NB4 (cell line): ENCODE measurements at regions not wholly inside any gene's neighbourhood (a gene's known extent, or its start where the extent isn't known, plus 50 kb on each side); places are given as distances from the start of the nearest gene placed in this dataset.

Experiments used
- DNase-seq: peaks from one replicate; pipeline ENCODE4 v3.0.0; 2010; ENCODE audit warnings: low read depth
- H3K4me3 ChIP-seq: one replicate; pipeline ENCODE4 v1.5.1; 2011; ENCODE audit warnings: mild to moderate bottlenecking, low read depth, low read length, moderate library complexity
- MYC ChIP-seq: IDR thresholded peaks from 2 replicates; pipeline ENCODE4 v1.6.1; 2011; ENCODE audit warnings: low read depth, low read length
- POLR2A ChIP-seq: IDR thresholded peaks from 2 replicates; pipeline ENCODE4 v1.6.1; 2011; ENCODE audit warnings: mild to moderate bottlenecking; ENCODE audit not compliant: insufficient read length; ENCODE audit errors: extremely low read depth
- TF ChIP-seq, protein P1 (sequence below): IDR thresholded peaks from 2 replicates; pipeline ENCODE4 v1.6.1; 2011; ENCODE audit warnings: low read depth, low read length
- TF ChIP-seq, protein P2 (sequence below): IDR thresholded peaks from one replicate; pipeline ENCODE4 v1.5.1; 2012; ENCODE audit warnings: low read depth, low read length

DNA sequence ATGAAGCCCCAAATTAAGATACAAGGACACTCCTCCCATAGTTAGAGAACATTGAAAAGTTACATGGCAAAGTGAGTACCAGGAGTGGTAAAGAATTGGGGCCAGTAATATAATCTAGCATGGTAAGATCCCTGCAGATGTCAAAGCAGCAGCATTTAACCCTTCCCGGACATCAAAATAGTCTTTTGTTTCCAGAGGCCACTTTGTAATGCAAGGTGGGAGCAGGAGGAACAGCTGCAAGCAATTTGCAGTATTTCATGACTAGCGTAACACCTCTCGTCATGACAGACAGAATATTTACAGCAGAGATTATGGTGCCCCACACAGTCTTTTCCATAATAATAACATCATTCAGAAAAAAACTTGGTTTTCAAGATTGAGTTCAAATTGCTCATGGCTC, 123.2 kb upstream of the VGLL2 start:
- no peak for DNase-seq
- TF ChIP-seq MYC (no peak), POLR2A (no peak)
- TF ChIP-seq, protein P1, sequence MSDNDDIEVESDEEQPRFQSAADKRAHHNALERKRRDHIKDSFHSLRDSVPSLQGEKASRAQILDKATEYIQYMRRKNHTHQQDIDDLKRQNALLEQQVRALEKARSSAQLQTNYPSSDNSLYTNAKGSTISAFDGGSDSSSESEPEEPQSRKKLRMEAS = no peak
- TF ChIP-seq, protein P2, sequence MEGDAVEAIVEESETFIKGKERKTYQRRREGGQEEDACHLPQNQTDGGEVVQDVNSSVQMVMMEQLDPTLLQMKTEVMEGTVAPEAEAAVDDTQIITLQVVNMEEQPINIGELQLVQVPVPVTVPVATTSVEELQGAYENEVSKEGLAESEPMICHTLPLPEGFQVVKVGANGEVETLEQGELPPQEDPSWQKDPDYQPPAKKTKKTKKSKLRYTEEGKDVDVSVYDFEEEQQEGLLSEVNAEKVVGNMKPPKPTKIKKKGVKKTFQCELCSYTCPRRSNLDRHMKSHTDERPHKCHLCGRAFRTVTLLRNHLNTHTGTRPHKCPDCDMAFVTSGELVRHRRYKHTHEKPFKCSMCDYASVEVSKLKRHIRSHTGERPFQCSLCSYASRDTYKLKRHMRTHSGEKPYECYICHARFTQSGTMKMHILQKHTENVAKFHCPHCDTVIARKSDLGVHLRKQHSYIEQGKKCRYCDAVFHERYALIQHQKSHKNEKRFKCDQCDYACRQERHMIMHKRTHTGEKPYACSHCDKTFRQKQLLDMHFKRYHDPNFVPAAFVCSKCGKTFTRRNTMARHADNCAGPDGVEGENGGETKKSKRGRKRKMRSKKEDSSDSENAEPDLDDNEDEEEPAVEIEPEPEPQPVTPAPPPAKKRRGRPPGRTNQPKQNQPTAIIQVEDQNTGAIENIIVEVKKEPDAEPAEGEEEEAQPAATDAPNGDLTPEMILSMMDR = no peak
- no peak overlapping the region for H3K4me3 ChIP-seq

DNA sequence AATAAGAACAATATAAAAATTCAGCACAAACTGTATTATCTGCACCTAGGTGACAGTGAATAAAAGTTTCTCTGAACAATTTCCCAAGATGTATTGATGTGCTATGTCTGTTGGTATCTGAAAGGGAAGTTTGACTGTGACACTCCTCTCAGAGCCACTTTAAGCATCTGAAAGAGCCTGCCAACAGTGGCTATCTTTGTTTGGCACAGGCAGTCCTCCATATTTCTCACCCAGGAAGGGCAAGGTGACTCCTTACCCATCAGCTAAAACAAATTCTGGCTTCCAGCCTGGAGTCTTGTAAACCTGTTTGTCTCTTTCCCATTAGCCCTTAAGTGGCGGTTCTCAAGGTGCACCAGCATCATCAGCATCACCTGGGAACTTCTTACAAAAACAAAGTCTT, 122.4 kb upstream of the VGLL2 start:
- H3K4me3 ChIP-seq = no peak overlapping the region
- TF ChIP-seq, protein P1 = no peak
- TF ChIP-seq, protein P2 = no peak
- no peak for TF ChIP-seq MYC
- no peak for TF ChIP-seq POLR2A
- DNase-seq = no peak

DNA sequence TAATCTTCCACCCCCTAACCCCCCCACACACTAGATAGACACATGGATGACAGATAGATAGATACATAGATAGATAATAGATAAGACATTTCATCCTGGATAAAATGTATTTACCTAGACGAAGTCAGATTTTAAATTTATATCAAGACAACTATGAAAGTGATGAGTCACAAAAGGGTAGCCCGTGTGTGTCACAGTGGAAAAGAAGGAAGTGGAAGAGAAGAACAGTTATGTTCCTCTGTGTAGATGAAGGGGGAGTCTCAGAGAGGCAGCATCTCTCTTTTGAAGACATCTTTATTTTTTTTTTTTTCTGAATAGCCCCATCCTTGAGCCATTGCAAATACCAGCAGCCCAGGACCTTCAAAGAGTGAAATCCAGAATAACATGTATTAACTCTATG, 121.7 kb upstream of the VGLL2 start:
- no peak overlapping the region for H3K4me3 ChIP-seq
- peak; percentile 7 for DNase-seq
- TF ChIP-seq MYC = no peak
- TF ChIP-seq POLR2A = no peak
- TF ChIP-seq, protein P2 = no peak
- TF ChIP-seq, protein P1 = no peak

DNA sequence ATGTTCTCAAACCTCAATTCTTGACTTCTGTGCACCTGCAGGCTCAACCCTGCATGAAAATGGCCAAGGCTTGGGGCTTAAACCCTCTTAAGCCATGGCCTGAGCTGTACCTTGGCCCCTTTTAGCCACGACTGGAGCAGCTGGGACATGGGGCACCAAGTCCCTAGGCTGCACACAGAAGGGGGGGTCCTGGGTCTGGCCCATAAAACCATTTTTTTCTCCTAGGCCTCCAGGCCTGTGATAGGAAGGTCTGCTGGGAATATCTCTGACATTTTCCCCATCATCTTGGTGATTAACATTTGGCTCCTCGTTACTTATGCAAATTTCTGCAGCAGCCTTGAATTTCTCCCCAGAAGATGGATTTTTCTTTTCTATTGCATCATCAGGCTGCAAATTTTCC, 119.4 kb upstream of the VGLL2 start:
- no peak for DNase-seq
- TF ChIP-seq MYC = no peak
- TF ChIP-seq, protein P1 = no peak
- TF ChIP-seq, protein P2 = no peak
- no peak for TF ChIP-seq POLR2A
- H3K4me3 ChIP-seq = no peak overlapping the region

DNA sequence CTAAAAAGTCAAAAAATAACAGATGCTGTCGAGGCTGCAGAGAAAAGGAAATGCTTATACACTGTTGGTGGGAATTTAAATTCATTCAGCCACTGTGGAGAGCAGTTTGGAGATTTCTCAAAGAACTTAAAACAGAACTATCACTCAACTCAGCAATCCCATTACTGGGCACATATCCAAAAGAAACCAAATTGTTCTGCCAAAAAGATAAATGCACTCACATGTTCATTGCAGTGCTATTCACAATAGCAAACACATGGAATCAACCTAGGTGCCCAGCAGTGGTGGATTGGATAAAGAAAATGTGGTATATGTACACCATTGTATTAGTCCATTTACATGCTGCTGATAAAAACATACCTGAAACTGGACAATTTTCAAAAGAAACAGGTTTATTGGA, 116.0 kb upstream of the VGLL2 start:
- no peak for DNase-seq
- TF ChIP-seq, protein P2 = no peak
- TF ChIP-seq, protein P1 = no peak
- TF ChIP-seq MYC = no peak
- no peak for TF ChIP-seq POLR2A
- H3K4me3 ChIP-seq = no peak overlapping the region

DNA sequence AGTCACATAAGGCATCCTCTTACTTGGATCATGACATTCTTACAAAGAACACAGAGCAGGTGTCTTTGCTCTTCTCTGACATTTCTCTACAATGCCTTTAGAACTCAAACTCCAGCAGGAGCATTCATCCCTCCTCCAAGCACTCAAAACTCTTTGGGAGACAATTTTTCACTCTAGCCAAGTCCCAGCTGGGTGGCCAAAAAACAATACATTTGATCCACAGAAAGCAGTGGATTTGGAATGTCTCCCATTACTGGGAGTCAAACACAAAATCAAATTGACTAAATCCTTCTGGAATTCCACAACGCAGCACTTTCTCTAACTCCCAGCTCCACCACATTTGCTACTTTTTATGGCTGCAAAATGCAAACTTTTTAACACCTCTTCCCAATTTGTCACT, 108.6 kb upstream of the VGLL2 start:
- DNase-seq = no peak
- TF ChIP-seq, protein P1 = no peak
- no peak for TF ChIP-seq MYC
- TF ChIP-seq, protein P2 = no peak
- no peak overlapping the region for H3K4me3 ChIP-seq
